GM12878 (cell line): ENCODE measurements at regions not wholly inside any gene's neighbourhood (a gene's known extent, or its start where the extent isn't known, plus 50 kb on each side); places are given as distances from the start of the nearest gene placed in this dataset.
"Not testable (repeated sequence)": the region's sequence is repeated elsewhere in the genome, so short reads cannot be mapped to it uniquely, and the experiment has no call there.

Experiments used
- ATAC-seq: fragments of 200-7000 bp; cut with Tn5 transposase; 3 replicates; pipeline ENCODE4 v1.9.1; 2020; ENCODE audit warnings: mild to moderate bottlenecking, moderate library complexity
- BruUV-seq: library from RNA; stranded (reverse); fragments of 400-500 nt; replicated peaks from 2 replicates; lab custom pipeline; 2021; lab: Mats Ljungman, UMichigan
- CTCF ChIA-PET: fragments of 300-600 bp; sonication (Branson Sonifier 250); formaldehyde crosslinking; extraction: SDS; loops from one replicate; lab custom pipeline; 2021; ENCODE audit warnings: inconsistent platforms; lab: Yijun Ruan, JAX
- POLR2A ChIA-PET: fragments of 350-600 bp; formaldehyde crosslinking; extraction: SDS; loops from one replicate; lab custom pipeline; 2021; ENCODE audit warnings: inconsistent platforms; lab: Charles Lee
- RAD21 ChIA-PET: fragments of 300-600 bp; sonication (Branson Sonifier 250); formaldehyde crosslinking; loops from one replicate; lab custom pipeline; 2023; ENCODE audit warnings: antibody characterized with exemption; ENCODE audit not compliant: unreplicated experiment; lab: Charles Lee
- SMC1A ChIA-PET: fragments of 300-600 bp; sonication (Branson Sonifier 250); formaldehyde crosslinking; loops from one replicate; lab custom pipeline; 2023; ENCODE audit not compliant: unreplicated experiment, uncharacterized antibody; lab: Charles Lee
- DNase-seq: peaks from one replicate; pipeline ENCODE4 v3.0.0-alpha.2; 2011; ENCODE audit warnings: low read depth, low spot score
- FAIRE-seq: peaks from 3 replicates; lab custom pipeline; 2011; peaks lifted over from hg19 to GRCh38; lab: Jason Lieb, UNC
- H2AFZ ChIP-seq: 2 replicates; pipeline ENCODE4 v1.6.0; 2011; ENCODE audit warnings: low read depth, low read length, control low read depth; ENCODE audit not compliant: control insufficient read depth
- H3K27ac ChIP-seq: 2 replicates; pipeline ENCODE4 v1.5.1; 2011; ENCODE audit warnings: control low read depth; ENCODE audit not compliant: control insufficient read depth, insufficient read depth
- H3K27me3 ChIP-seq, 2 experiments: replicated peaks in 1 of 2; 2 replicates each; pipeline versions ENCODE4 v1.6.0 to v1.6.1; 2011; ENCODE audit warnings: low read length in 1 of 2; ENCODE audit not compliant: control insufficient read depth in 2 of 2, insufficient read depth in 2 of 2
- H3K36me3 ChIP-seq, 2 experiments: 2 replicates each; pipeline ENCODE4 v1.5.1; 2011; ENCODE audit warnings: low read length in 1 of 2; ENCODE audit not compliant: control insufficient read depth in 2 of 2, insufficient read depth in 2 of 2
- H3K4me1 ChIP-seq: 2 replicates; pipeline ENCODE4 v1.6.1; 2011; ENCODE audit warnings: mild to moderate bottlenecking, low read length, moderate library complexity, mixed read lengths; ENCODE audit not compliant: control insufficient read depth, insufficient read depth
- H3K4me2 ChIP-seq: 2 replicates; pipeline ENCODE4 v1.6.0; 2011; ENCODE audit warnings: control low read depth; ENCODE audit not compliant: control insufficient read depth, insufficient read depth
- H3K4me3 ChIP-seq: fragments of 200-600 bp; sonication (generic); 2 replicates; pipeline ENCODE4 v1.5.1; 2016
- H3K79me2 ChIP-seq: 2 replicates; pipeline ENCODE4 v1.6.0; 2011; ENCODE audit warnings: low read length; ENCODE audit not compliant: control insufficient read depth, insufficient read depth
- H3K9ac ChIP-seq: 2 replicates; pipeline ENCODE4 v1.8.0; 2011; ENCODE audit warnings: low read length, control low read depth, mixed read lengths; ENCODE audit not compliant: control insufficient read depth, insufficient read depth
- H3K9me3 ChIP-seq: replicated peaks from 3 replicates; pipeline ENCODE4 v1.5.1; 2011; ENCODE audit warnings: mild to moderate bottlenecking, low read length; ENCODE audit not compliant: control insufficient read depth, insufficient read depth
- H4K20me1 ChIP-seq: 2 replicates; pipeline ENCODE4 v1.6.0; 2011; ENCODE audit not compliant: control insufficient read depth, insufficient read depth
- BMI1 ChIP-seq: fragments of 450-650 bp; IDR thresholded peaks from 2 replicates; pipeline ENCODE4 v1.6.1; 2016; ENCODE audit warnings: mild to moderate bottlenecking, moderate library complexity, borderline replicate concordance
- KLF5 ChIP-seq: fragments of 450-650 bp; IDR thresholded peaks from 2 replicates; pipeline ENCODE4 v1.6.1; 2014; ENCODE audit warnings: mild to moderate bottlenecking; ENCODE audit not compliant: partially characterized antibody
- POLR2AphosphoS2 ChIP-seq: IDR thresholded peaks from 2 replicates; pipeline ENCODE4 v1.6.1; 2011; ENCODE audit warnings: low read depth, mild to moderate bottlenecking, low read length, improper control_type of control experiment, moderate library complexity
- POLR2AphosphoS5 ChIP-seq: IDR thresholded peaks from 2 replicates; pipeline ENCODE4 v1.6.1; 2011; ENCODE audit warnings: mild to moderate bottlenecking, low read length, inconsistent platforms
- RFX5 ChIP-seq: IDR thresholded peaks from 2 replicates; pipeline ENCODE4 v1.6.1; 2011; ENCODE audit warnings: low read depth, low read length, improper control_type of control experiment
- SMAD5 ChIP-seq: IDR thresholded peaks from 2 replicates; pipeline ENCODE4 v1.6.1; 2016; ENCODE audit warnings: antibody characterized with exemption, low read depth
- SREBF1 ChIP-seq: IDR thresholded peaks from 2 replicates; pipeline ENCODE4 v1.6.1; 2012; ENCODE audit warnings: mild to moderate bottlenecking, low read length
- SUPT20H ChIP-seq: IDR thresholded peaks from 2 replicates; pipeline ENCODE4 v1.6.1; 2011; ENCODE audit warnings: low read depth, mild to moderate bottlenecking, low read length, moderate library complexity, borderline replicate concordance; ENCODE audit not compliant: control insufficient read depth
- WGBS: methylation state at CpG from one replicate; pipeline ENCODE4 v1.1.6; 2016; ENCODE audit warnings: low lambda C conversion rate; ENCODE audit not compliant: insufficient replicate concordance, insufficient coverage; ENCODE audit errors: missing lambda C conversion rate; 5-methylcytosine and 5-hydroxymethylcytosine counted together
- in situ Hi-C: fragments of 300-500 bp; cut with MboI; formaldehyde crosslinking; loops from 9 replicates; pipeline ENCODE4 v1.14.3; 2018; ENCODE audit warnings: mixed read lengths
- intact Hi-C: fragments of 100-400 bp; cut with micrococcal nuclease; formaldehyde crosslinking; loops from one replicate; pipeline ENCODE4 v1.14.2; 2022; ENCODE audit not compliant: unreplicated experiment

GRCh38 chr10:90034862-90035261 lies 333.5 kb downstream of the KIF20B start:
- H3K4me3 ChIP-seq, BruUV-seq, in situ Hi-C loops, DNase-seq, H3K9me3 ChIP-seq, H3K36me3 ChIP-seq, H3K4me1 ChIP-seq, ATAC-seq, CTCF ChIA-PET, H2AFZ ChIP-seq, POLR2A ChIA-PET, H3K27me3 ChIP-seq, H3K9ac ChIP-seq, RAD21 ChIA-PET, H3K4me2 ChIP-seq, H3K79me2 ChIP-seq, FAIRE-seq, intact Hi-C loops, H4K20me1 ChIP-seq, H3K27ac ChIP-seq: not testable (repeated sequence)
- SMC1A ChIA-PET = interaction anchor here (1.3 kb wide), 1 partner anchor 10 kb away, joined by 3 read pairs; no protein-coding TSS in a partner anchor
- 48% methylated on average over 5 of the region's 5 CpGs for WGBS

GRCh38 chr10:90041585-90041984 lies 340.2 kb downstream of the KIF20B start:
- FAIRE-seq (no peak), DNase-seq (no peak)

More at GRCh38 chr10:90041585-90041984, 340.2 kb downstream of the KIF20B start:
- Histone ChIP-seq H4K20me1 (no peaks in the 10 kb centered on the region), H3K4me3 (no peak overlapping the region), H3K9me3 (no peaks in the 10 kb centered on the region; the same call in 2 of the 3 replicates), H3K27me3 (no peaks in the 10 kb centered on the region), H3K9ac (no peak overlapping the region), H3K4me1 (peaks cover under 1% of the 10 kb centered on the region; the same call in 1 of the 2 replicates), H3K27ac (no peak overlapping the region), H3K36me3 (no peaks in the 10 kb centered on the region), H2AFZ (no peak overlapping the region), H3K79me2 (no peaks in the 10 kb centered on the region), H3K4me2 (no peak overlapping the region)
- POLR2A ChIA-PET = no interaction called here
- no peak for ATAC-seq
- no peak for TF ChIP-seq SMAD5
- no peak for TF ChIP-seq KLF5
- no peak for TF ChIP-seq RFX5
- TF ChIP-seq POLR2AphosphoS2 = no peak
- no peak for TF ChIP-seq SUPT20H
- no peak for TF ChIP-seq BMI1
- TF ChIP-seq SREBF1 = no peak
- TF ChIP-seq POLR2AphosphoS5 = no peak
- SMC1A ChIA-PET = interaction anchor here (1.0 to 1.8 kb wide), 2 partner anchors 9 to 22 kb away, joined by 3 to 6 read pairs; no protein-coding TSS in a partner anchor
- in situ Hi-C loops (no loop called here), intact Hi-C loops (no loop called here)
- RAD21 ChIA-PET = interaction anchor here (0.6 kb wide), 1 partner anchor 48 kb away, joined by 3 read pairs; no protein-coding TSS in a partner anchor
- WGBS = 23% methylated on average over 4 of the region's 4 CpGs
- CTCF ChIA-PET = interaction anchor here (1.4 kb wide), 1 partner anchor 17 kb away, joined by 3 read pairs; no protein-coding TSS in a partner anchor
- BruUV-seq = no TSS peak
